Neural cell (in vitro differentiated cells): ENCODE measurements at regions not wholly inside any gene's neighbourhood (a gene's known extent, or its start where the extent isn't known, plus 50 kb on each side); places are given as distances from the start of the nearest gene placed in this dataset.

Source experiments
- H2AFZ ChIP-seq: fragments of 200-600, 300-800 bp; sonication (generic), shearing (Covaris generic); 2 replicates; pipeline ENCODE4 v1.6.0; 2014; ENCODE audit warnings: low read depth, mild to moderate bottlenecking, antibody characterized with exemption, low read length, moderate library complexity
- H3F3A ChIP-seq: fragments of 200-600 bp; shearing (Covaris generic); 2 replicates; pipeline ENCODE4 v1.6.1; 2016; ENCODE audit warnings: mild to moderate bottlenecking, moderate library complexity, mixed read lengths, antibody characterized with exemption, low read length; ENCODE audit not compliant: insufficient read depth, poor library complexity, severe bottlenecking
- H3K27ac ChIP-seq: fragments of 200-600, 300-800 bp; sonication (generic), shearing (Covaris generic); 2 replicates; pipeline ENCODE4 v1.5.1; 2014; ENCODE audit warnings: mild to moderate bottlenecking, low read length, moderate library complexity
- H3K27me3 ChIP-seq: fragments of 300-800, 200-600 bp; sonication (generic), shearing (Covaris generic); 2 replicates; pipeline ENCODE4 v1.6.0; 2014; ENCODE audit warnings: mild to moderate bottlenecking, low read depth, low read length, moderate library complexity; ENCODE audit not compliant: insufficient read depth
- H3K36me3 ChIP-seq: fragments of 300-800, 200-600 bp; sonication (generic), shearing (Covaris generic); 2 replicates; pipeline ENCODE4 v1.5.1; 2014; ENCODE audit warnings: mild to moderate bottlenecking, antibody characterized with exemption, low read length, moderate library complexity; ENCODE audit not compliant: insufficient read depth
- H3K4me2 ChIP-seq: fragments of 300-800, 200-600 bp; sonication (generic), shearing (Covaris generic); 2 replicates; pipeline ENCODE4 v1.6.0; 2014; ENCODE audit warnings: mild to moderate bottlenecking, low read length
- H3K4me3 ChIP-seq: fragments of 300-800, 200-600 bp; sonication (generic), shearing (Covaris generic); 2 replicates; pipeline ENCODE4 v1.5.1; 2014; ENCODE audit warnings: mild to moderate bottlenecking, low read length, moderate library complexity
- H3K79me2 ChIP-seq: fragments of 200-600 bp; shearing (Covaris generic); replicated peaks from 2 replicates; pipeline ENCODE4 v1.6.0; 2014; ENCODE audit warnings: mild to moderate bottlenecking, low read length, moderate library complexity; ENCODE audit not compliant: insufficient read depth
- H3K9ac ChIP-seq: fragments of 300-800, 200-600 bp; sonication (generic), shearing (Covaris generic); 2 replicates; pipeline ENCODE4 v1.6.1; 2016; ENCODE audit warnings: mild to moderate bottlenecking, low read length, mixed read lengths
- H3K9me2 ChIP-seq: fragments of 200-600 bp; shearing (Covaris generic); 2 replicates; pipeline ENCODE4 v1.6.1; 2016; ENCODE audit warnings: mild to moderate bottlenecking, low read length, mixed read lengths; ENCODE audit not compliant: insufficient read depth
- H3K9me3 ChIP-seq: fragments of 200-600, 300-800 bp; sonication (generic), shearing (Covaris generic); 2 replicates; pipeline ENCODE4 v1.6.1; 2016; ENCODE audit warnings: mild to moderate bottlenecking, mixed run types, low read length, moderate library complexity, mixed read lengths
- H4K20me1 ChIP-seq: fragments of 200-600 bp; shearing (Covaris generic); 2 replicates; pipeline ENCODE4 v1.6.1; 2016; ENCODE audit warnings: mild to moderate bottlenecking, mixed run types; ENCODE audit not compliant: insufficient read depth
- EP300 ChIP-seq: fragments of 450-650 bp; conservative IDR thresholded peaks from 2 replicates; pipeline ENCODE4 v1.6.1; 2014; ENCODE audit warnings: antibody characterized with exemption, mild to moderate bottlenecking, moderate library complexity; ENCODE audit not compliant: poor library complexity, severe bottlenecking
- EZH2 ChIP-seq: fragments of 200-600, 300-800 bp; shearing (Covaris generic), sonication (generic); IDR thresholded peaks from 2 replicates; pipeline ENCODE4 v1.6.1; 2014; ENCODE audit warnings: antibody characterized with exemption, low read length, borderline replicate concordance, mild to moderate bottlenecking; ENCODE audit not compliant: insufficient read depth, poor library complexity, severe bottlenecking
- MXI1 ChIP-seq: fragments of 450-650 bp; conservative IDR thresholded peaks from 2 replicates; pipeline ENCODE4 v1.6.1; 2014; ENCODE audit warnings: antibody characterized with exemption, mild to moderate bottlenecking; ENCODE audit not compliant: poor library complexity, severe bottlenecking
- POLR2AphosphoS5 ChIP-seq: IDR thresholded peaks from 2 replicates; pipeline ENCODE4 v1.6.1; 2012
- RAD21 ChIP-seq: fragments of 450-650 bp; conservative IDR thresholded peaks from 2 replicates; pipeline ENCODE4 v1.6.1; 2014; ENCODE audit warnings: antibody characterized with exemption, mild to moderate bottlenecking, moderate library complexity
- SMC3 ChIP-seq: fragments of 450-650 bp; conservative IDR thresholded peaks from 2 replicates; pipeline ENCODE4 v1.6.1; 2014; ENCODE audit warnings: antibody characterized with exemption, mild to moderate bottlenecking, moderate library complexity; ENCODE audit not compliant: poor library complexity
- TAF1 ChIP-seq: IDR thresholded peaks from 2 replicates; pipeline ENCODE4 v1.6.1; 2012; ENCODE audit warnings: low read depth
- TF ChIP-seq, protein P1 (sequence below): IDR thresholded peaks from 2 replicates; pipeline ENCODE4 v1.6.1; 2012; ENCODE audit warnings: borderline replicate concordance
- TF ChIP-seq, protein P2 (sequence below): fragments of 450-650 bp; IDR thresholded peaks from 2 replicates; pipeline ENCODE4 v1.5.1; 2014; ENCODE audit warnings: antibody characterized with exemption, mild to moderate bottlenecking, moderate library complexity; ENCODE audit not compliant: poor library complexity, severe bottlenecking

DNA sequence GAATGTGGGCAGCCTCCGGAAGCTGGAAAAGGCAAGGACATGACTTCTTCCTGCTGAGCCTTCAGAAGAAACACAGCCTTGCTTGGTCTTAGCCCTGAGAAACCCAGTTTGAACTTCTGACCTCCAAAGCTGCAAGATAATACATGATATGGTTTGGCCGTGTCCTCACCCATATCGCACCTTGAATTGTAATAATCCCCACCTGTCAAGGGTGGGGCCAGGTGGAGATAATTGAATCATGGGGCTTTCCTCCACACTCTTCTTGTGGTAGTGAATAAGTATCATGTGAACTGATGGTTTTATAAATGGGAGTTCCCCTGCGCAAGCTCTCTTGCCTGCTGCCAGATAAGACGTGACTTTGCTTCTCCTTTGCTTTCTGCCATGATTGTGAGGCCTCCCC is 310.9 kb downstream of the PSAT1 start:
- TF ChIP-seq MXI1 (no peak), RAD21 (no peak), SMC3 (no peak), EP300 (no peak), POLR2AphosphoS5 (no peak), EZH2 (no peak), TAF1 (no peak)
- TF ChIP-seq, protein P1, sequence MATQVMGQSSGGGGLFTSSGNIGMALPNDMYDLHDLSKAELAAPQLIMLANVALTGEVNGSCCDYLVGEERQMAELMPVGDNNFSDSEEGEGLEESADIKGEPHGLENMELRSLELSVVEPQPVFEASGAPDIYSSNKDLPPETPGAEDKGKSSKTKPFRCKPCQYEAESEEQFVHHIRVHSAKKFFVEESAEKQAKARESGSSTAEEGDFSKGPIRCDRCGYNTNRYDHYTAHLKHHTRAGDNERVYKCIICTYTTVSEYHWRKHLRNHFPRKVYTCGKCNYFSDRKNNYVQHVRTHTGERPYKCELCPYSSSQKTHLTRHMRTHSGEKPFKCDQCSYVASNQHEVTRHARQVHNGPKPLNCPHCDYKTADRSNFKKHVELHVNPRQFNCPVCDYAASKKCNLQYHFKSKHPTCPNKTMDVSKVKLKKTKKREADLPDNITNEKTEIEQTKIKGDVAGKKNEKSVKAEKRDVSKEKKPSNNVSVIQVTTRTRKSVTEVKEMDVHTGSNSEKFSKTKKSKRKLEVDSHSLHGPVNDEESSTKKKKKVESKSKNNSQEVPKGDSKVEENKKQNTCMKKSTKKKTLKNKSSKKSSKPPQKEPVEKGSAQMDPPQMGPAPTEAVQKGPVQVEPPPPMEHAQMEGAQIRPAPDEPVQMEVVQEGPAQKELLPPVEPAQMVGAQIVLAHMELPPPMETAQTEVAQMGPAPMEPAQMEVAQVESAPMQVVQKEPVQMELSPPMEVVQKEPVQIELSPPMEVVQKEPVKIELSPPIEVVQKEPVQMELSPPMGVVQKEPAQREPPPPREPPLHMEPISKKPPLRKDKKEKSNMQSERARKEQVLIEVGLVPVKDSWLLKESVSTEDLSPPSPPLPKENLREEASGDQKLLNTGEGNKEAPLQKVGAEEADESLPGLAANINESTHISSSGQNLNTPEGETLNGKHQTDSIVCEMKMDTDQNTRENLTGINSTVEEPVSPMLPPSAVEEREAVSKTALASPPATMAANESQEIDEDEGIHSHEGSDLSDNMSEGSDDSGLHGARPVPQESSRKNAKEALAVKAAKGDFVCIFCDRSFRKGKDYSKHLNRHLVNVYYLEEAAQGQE = no peak
- TF ChIP-seq, protein P2, sequence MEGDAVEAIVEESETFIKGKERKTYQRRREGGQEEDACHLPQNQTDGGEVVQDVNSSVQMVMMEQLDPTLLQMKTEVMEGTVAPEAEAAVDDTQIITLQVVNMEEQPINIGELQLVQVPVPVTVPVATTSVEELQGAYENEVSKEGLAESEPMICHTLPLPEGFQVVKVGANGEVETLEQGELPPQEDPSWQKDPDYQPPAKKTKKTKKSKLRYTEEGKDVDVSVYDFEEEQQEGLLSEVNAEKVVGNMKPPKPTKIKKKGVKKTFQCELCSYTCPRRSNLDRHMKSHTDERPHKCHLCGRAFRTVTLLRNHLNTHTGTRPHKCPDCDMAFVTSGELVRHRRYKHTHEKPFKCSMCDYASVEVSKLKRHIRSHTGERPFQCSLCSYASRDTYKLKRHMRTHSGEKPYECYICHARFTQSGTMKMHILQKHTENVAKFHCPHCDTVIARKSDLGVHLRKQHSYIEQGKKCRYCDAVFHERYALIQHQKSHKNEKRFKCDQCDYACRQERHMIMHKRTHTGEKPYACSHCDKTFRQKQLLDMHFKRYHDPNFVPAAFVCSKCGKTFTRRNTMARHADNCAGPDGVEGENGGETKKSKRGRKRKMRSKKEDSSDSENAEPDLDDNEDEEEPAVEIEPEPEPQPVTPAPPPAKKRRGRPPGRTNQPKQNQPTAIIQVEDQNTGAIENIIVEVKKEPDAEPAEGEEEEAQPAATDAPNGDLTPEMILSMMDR = no peak
- H3K4me3 ChIP-seq = no peak overlapping the region
- H3K4me2 ChIP-seq = no peak overlapping the region

DNA sequence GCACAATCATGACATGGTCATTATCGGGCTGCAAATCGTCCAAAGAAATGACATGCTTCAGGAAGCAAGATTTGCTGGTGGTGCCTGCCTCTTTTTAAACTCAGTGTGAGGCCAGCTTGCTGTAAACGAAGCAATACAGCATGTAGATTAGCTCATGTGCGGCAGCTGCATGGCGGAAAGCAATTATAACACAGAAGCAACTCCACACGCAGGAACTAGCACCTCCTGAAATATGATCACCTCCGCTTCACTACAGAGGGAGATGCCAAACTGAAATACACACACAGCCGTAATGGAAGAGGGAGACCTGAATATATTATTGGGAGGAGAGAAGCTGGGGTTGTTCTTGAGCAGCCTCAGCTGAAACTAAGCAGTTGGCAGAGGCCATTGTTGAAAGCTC is 312.5 kb downstream of the PSAT1 start:
- no peaks in the 10 kb centered on the region for H3K79me2 ChIP-seq
- no peaks in the 10 kb centered on the region for H3F3A ChIP-seq
- H3K9me3 ChIP-seq = no peaks in the 10 kb centered on the region
- H3K4me2 ChIP-seq = no peak overlapping the region
- no peaks in the 10 kb centered on the region for H3K9me2 ChIP-seq
- H3K27me3 ChIP-seq = no peaks in the 10 kb centered on the region
- H3K9ac ChIP-seq = no peak overlapping the region
- no peaks in the 10 kb centered on the region for H3K36me3 ChIP-seq
- TF ChIP-seq RAD21 = no peak
- TF ChIP-seq SMC3 = no peak
- no peak for TF ChIP-seq POLR2AphosphoS5
- TF ChIP-seq, protein P1 = no peak
- no peak for TF ChIP-seq TAF1
- no peak for TF ChIP-seq EZH2
- no peak for TF ChIP-seq EP300
- TF ChIP-seq, protein P2 = no peak
- TF ChIP-seq MXI1 = no peak
- no peak overlapping the region for H2AFZ ChIP-seq
- H3K27ac ChIP-seq = no peak overlapping the region
- H4K20me1 ChIP-seq = no peaks in the 10 kb centered on the region
- no peak overlapping the region for H3K4me3 ChIP-seq

More for the DNA sequence above, 310.9 kb downstream of the PSAT1 start:
- Histone ChIP-seq H3K9ac (no peak overlapping the region), H2AFZ (no peak overlapping the region), H4K20me1 (no peaks in the 10 kb centered on the region), H3K9me2 (no peaks in the 10 kb centered on the region), H3K79me2 (no peaks in the 10 kb centered on the region), H3F3A (no peaks in the 10 kb centered on the region), H3K27ac (no peak overlapping the region), H3K27me3 (no peaks in the 10 kb centered on the region), H3K36me3 (no peaks in the 10 kb centered on the region), H3K9me3 (no peaks in the 10 kb centered on the region)
